HG02840 (cell line): ENCODE measurements at regions not wholly inside any gene's neighbourhood (a gene's known extent, or its start where the extent isn't known, plus 50 kb on each side); places are given as distances from the start of the nearest gene placed in this dataset.

ENCODE experiments used
- ATAC-seq: cut with Tn5 transposase; IDR thresholded peaks from one replicate; pipeline ENCODE4 v1.9.1; 2021; ENCODE audit warnings: mild to moderate bottlenecking, moderate library complexity, moderate number of reproducible peaks; ENCODE audit not compliant: unreplicated experiment, low FRiP score

GRCh38 chr11:80782135-80782885 lies 1341.5 kb upstream of the TENM4 start:
- ATAC-seq: no peak

GRCh38 chr11:80779905-80780605 lies 1339.2 kb upstream of the TENM4 start:
- no peak for ATAC-seq

GRCh38 chr11:80778941-80779340 lies 1338.1 kb upstream of the TENM4 start:
- ATAC-seq: no peak

- no peak for ATAC-seq
Observed at GRCh38 chr11:80778432-80778831, 1337.6 kb upstream of the TENM4 start.

GRCh38 chr11:80773919-80774318 lies 1333.1 kb upstream of the TENM4 start:
- ATAC-seq: no peak

- ATAC-seq: no peak
Observed at GRCh38 chr11:80771017-80771416, 1330.2 kb upstream of the TENM4 start.

GRCh38 chr11:80758787-80759186 lies 1318.0 kb upstream of the TENM4 start:
- ATAC-seq: no peak

- no peak for ATAC-seq
Observed at GRCh38 chr11:80748207-80748925, 1307.5 kb upstream of the TENM4 start.

- ATAC-seq: no peak
Observed at GRCh38 chr11:80746300-80746699, 1305.5 kb upstream of the TENM4 start.

GRCh38 chr11:80745416-80745815 lies 1304.6 kb upstream of the TENM4 start:
- no peak for ATAC-seq

- no peak for ATAC-seq
Observed at GRCh38 chr11:80733790-80734189, 1293.0 kb upstream of the TENM4 start.

GRCh38 chr11:80733361-80733760 lies 1292.5 kb upstream of the TENM4 start:
- no peak for ATAC-seq

- ATAC-seq: no peak
Observed at GRCh38 chr11:80727315-80727714, 1286.5 kb upstream of the TENM4 start.

GRCh38 chr11:80726236-80726635 lies 1285.4 kb upstream of the TENM4 start:
- no peak for ATAC-seq

- ATAC-seq: no peak
Observed at GRCh38 chr11:80724366-80724765, 1283.5 kb upstream of the TENM4 start.

- ATAC-seq: no peak
Observed at GRCh38 chr11:80722629-80723028, 1281.8 kb upstream of the TENM4 start.

GRCh38 chr11:80720295-80720694 lies 1279.5 kb upstream of the TENM4 start:
- no peak for ATAC-seq

GRCh38 chr11:80719292-80719646 lies 1278.4 kb upstream of the TENM4 start:
- ATAC-seq: no peak

- no peak for ATAC-seq
Observed at GRCh38 chr11:80718611-80719291, 1277.9 kb upstream of the TENM4 start.

- ATAC-seq: no peak
Observed at GRCh38 chr11:80702264-80702663, 1261.4 kb upstream of the TENM4 start.

- ATAC-seq: no peak
Observed at GRCh38 chr11:80700386-80700785, 1259.6 kb upstream of the TENM4 start.
